Mesothelial cell of epicardium (in vitro differentiated cells): ENCODE measurements at regions not wholly inside any gene's neighbourhood (a gene's known extent, or its start where the extent isn't known, plus 50 kb on each side); places are given as distances from the start of the nearest gene placed in this dataset.

Experiments
- DNase-seq, 2 experiments: peaks; one replicate each; pipeline ENCODE4 v3.0.0; 2021; ENCODE audit warnings: low spot score in 2 of 2; ENCODE audit not compliant: unreplicated experiment in 2 of 2
- H3K27ac Mint-ChIP-seq: 2 replicates; pipeline ENCODE4 v1.8.0; 2021; ENCODE audit warnings: mixed read lengths
- H3K27me3 Mint-ChIP-seq: 2 replicates; pipeline ENCODE4 v1.8.0; 2021; ENCODE audit warnings: low read depth, mixed read lengths
- H3K36me3 Mint-ChIP-seq: 2 replicates; pipeline ENCODE4 v1.8.0; 2021; ENCODE audit warnings: mixed read lengths
- H3K4me1 Mint-ChIP-seq: 2 replicates; pipeline ENCODE4 v1.8.0; 2021; ENCODE audit warnings: mixed read lengths
- H3K4me3 Mint-ChIP-seq: 2 replicates; pipeline ENCODE4 v1.8.0; 2021; ENCODE audit warnings: mild to moderate bottlenecking, moderate library complexity, mixed read lengths
- H3K9me3 Mint-ChIP-seq: 2 replicates; pipeline ENCODE4 v1.8.0; 2021; ENCODE audit warnings: mixed read lengths
- CTCF ChIP-seq: fragments of 200-600 bp; sonication (generic); IDR thresholded peaks from one replicate; pipeline ENCODE4 v1.5.0; 2021; ENCODE audit warnings: antibody characterized with exemption; ENCODE audit not compliant: unreplicated experiment

GRCh38 chr9:7676609-7677156 lies 122.9 kb downstream of the DMAC1 start:
- Mint-ChIP-seq H3K4me1 (no peaks in the 10 kb centered on the region), H3K36me3 (no peaks in the 10 kb centered on the region), H3K9me3 (peaks cover 3% of the 10 kb centered on the region), H3K27ac (no peak overlapping the region), H3K4me3 (no peak overlapping the region), H3K27me3 (no peaks in the 10 kb centered on the region)
- no peak for DNase-seq
- no peak for TF ChIP-seq CTCF

- Mint-ChIP-seq H3K4me1 (no peaks in the 10 kb centered on the region), H3K27me3 (no peaks in the 10 kb centered on the region), H3K36me3 (no peaks in the 10 kb centered on the region), H3K27ac (no peak overlapping the region), H3K9me3 (peaks cover 2% of the 10 kb centered on the region), H3K4me3 (no peak overlapping the region)
- DNase-seq: no peak
- no peak for TF ChIP-seq CTCF
Measured at GRCh38 chr9:7671847-7672246, 127.7 kb downstream of the DMAC1 start.

GRCh38 chr9:7668541-7668940 lies 131.0 kb downstream of the DMAC1 start:
- H3K9me3 Mint-ChIP-seq: no peaks in the 10 kb centered on the region
- H3K27me3 Mint-ChIP-seq: no peaks in the 10 kb centered on the region
- no peak for TF ChIP-seq CTCF
- no peaks in the 10 kb centered on the region for H3K4me1 Mint-ChIP-seq
- H3K4me3 Mint-ChIP-seq: no peak overlapping the region
- no peak for DNase-seq
- H3K36me3 Mint-ChIP-seq: no peaks in the 10 kb centered on the region
- no peak overlapping the region for H3K27ac Mint-ChIP-seq

GRCh38 chr9:7665874-7666273 lies 133.7 kb downstream of the DMAC1 start:
- Mint-ChIP-seq H3K27me3 (no peaks in the 10 kb centered on the region), H3K27ac (no peak overlapping the region), H3K4me3 (no peak overlapping the region), H3K36me3 (no peaks in the 10 kb centered on the region), H3K9me3 (no peaks in the 10 kb centered on the region), H3K4me1 (no peaks in the 10 kb centered on the region)
- no peak for TF ChIP-seq CTCF
- DNase-seq: no peak

GRCh38 chr9:7659766-7660165 lies 139.8 kb downstream of the DMAC1 start:
- H3K9me3 Mint-ChIP-seq: peaks cover 4% of the 10 kb centered on the region
- peaks cover 2% of the 10 kb centered on the region for H3K4me1 Mint-ChIP-seq
- H3K4me3 Mint-ChIP-seq: no peak overlapping the region
- H3K27ac Mint-ChIP-seq: no peak overlapping the region
- TF ChIP-seq CTCF: no peak
- no peak for DNase-seq
- peaks cover 3% of the 10 kb centered on the region for H3K36me3 Mint-ChIP-seq
- no peaks in the 10 kb centered on the region for H3K27me3 Mint-ChIP-seq

- no peaks in the 10 kb centered on the region for H3K27me3 Mint-ChIP-seq
- H3K4me1 Mint-ChIP-seq: peaks cover 10% of the 10 kb centered on the region
- peaks cover 3% of the 10 kb centered on the region for H3K36me3 Mint-ChIP-seq
- H3K9me3 Mint-ChIP-seq: peaks cover 4% of the 10 kb centered on the region
- H3K4me3 Mint-ChIP-seq: no peak overlapping the region
- no peak overlapping the region for H3K27ac Mint-ChIP-seq
- no peak for DNase-seq
- TF ChIP-seq CTCF: no peak
Measured at GRCh38 chr9:7656636-7657035, 142.9 kb downstream of the DMAC1 start.
